Small intestine (tissue), 7 donors: ENCODE measurements at regions not wholly inside any gene's neighbourhood (a gene's known extent, or its start where the extent isn't known, plus 50 kb on each side); places are given as distances from the start of the nearest gene placed in this dataset.

ENCODE experiments used
- DNase-seq, 2 donors: peaks; one replicate each; pipeline versions ENCODE4 v3.0.0 to v3.0.0-alpha.2; 2013
- FAIRE-seq: peaks from 2 replicates; lab custom pipeline; 2012; peaks lifted over from hg19 to GRCh38; lab: Jason Lieb, UNC
- H3K27ac ChIP-seq, 3 donors: one replicate each; pipeline ENCODE4 v1.5.1; 2013; ENCODE audit warnings: low read length in 2 of 3, mild to moderate bottlenecking in 2 of 3, control low read depth in 1 of 3, inconsistent platforms in 1 of 3, low read depth in 1 of 3, moderate library complexity in 1 of 3
- H3K27me3 ChIP-seq, 3 donors: one replicate each; pipeline ENCODE4 v1.6.1; 2013; ENCODE audit warnings: low read length in 3 of 3, inconsistent platforms in 1 of 3; ENCODE audit not compliant: control insufficient read depth in 3 of 3, insufficient read depth in 3 of 3
- H3K36me3 ChIP-seq, 3 donors: one replicate each; pipeline ENCODE4 v1.6.1; 2013; ENCODE audit warnings: low read length in 3 of 3, inconsistent platforms in 1 of 3, low read depth in 1 of 3, mild to moderate bottlenecking in 1 of 3, moderate library complexity in 1 of 3; ENCODE audit not compliant: control insufficient read depth in 3 of 3, insufficient read depth in 2 of 3
- H3K4me1 ChIP-seq, 3 donors: one replicate each; pipeline ENCODE4 v1.6.1; 2013; ENCODE audit warnings: low read length in 2 of 3, inconsistent platforms in 1 of 3, low read depth in 1 of 3, mild to moderate bottlenecking in 1 of 3, moderate library complexity in 1 of 3; ENCODE audit not compliant: control insufficient read depth in 3 of 3, insufficient read depth in 2 of 3
- H3K4me3 ChIP-seq, 3 donors: one replicate each; pipeline ENCODE4 v1.5.1; 2013; ENCODE audit warnings: low read length in 3 of 3, control low read depth in 1 of 3, inconsistent platforms in 1 of 3, low read depth in 1 of 3, mild to moderate bottlenecking in 1 of 3, moderate library complexity in 1 of 3
- H3K9me3 ChIP-seq, 2 donors: one replicate each; pipeline ENCODE4 v1.6.1; 2013; ENCODE audit warnings: low read depth in 1 of 2, low read length in 1 of 2; ENCODE audit not compliant: control insufficient read depth in 2 of 2, insufficient read depth in 1 of 2
- WGBS, 3 donors: extraction: QIAGEN DNeasy Blood & Tissue Kit; methylation state at CpG; one replicate each; pipeline ENCODE4 v1.1.7; 2013; 5-methylcytosine and 5-hydroxymethylcytosine counted together
- donor health status: healthy with polysubstance abuse.
- donor health status: control.
- donor health status: control.
- donor health status: Bipolar disorder and iron deficiency.
- donor health status: healthy.

GRCh38 chr5:141800617-141801016, 77.6 kb downstream of the PCDH1 start:
- FAIRE-seq (no peak), DNase-seq (no peak)
- no peaks in the 10 kb centered on the region for H3K9me3 ChIP-seq
- no peak overlapping the region for H3K27ac ChIP-seq
- no peak overlapping the region for H3K4me3 ChIP-seq
- H3K27me3 ChIP-seq = peaks cover 0 to 26% (median 6%) of the 10 kb centered on the region in 3 donors
- no peaks in the 10 kb centered on the region for H3K36me3 ChIP-seq
- no peaks in the 10 kb centered on the region for H3K4me1 ChIP-seq
- WGBS, 3 donors = 65 to 86% (median 71%) methylated on average over 6 of the region's 6 CpGs

- Histone ChIP-seq H3K36me3 (no peaks in the 10 kb centered on the region), H3K27ac (no peak overlapping the region), H3K4me1 (no peaks in the 10 kb centered on the region), H3K9me3 (no peaks in the 10 kb centered on the region), H3K4me3 (no peak overlapping the region), H3K27me3 (peaks cover 0 to 18% (median 3%) of the 10 kb centered on the region in 3 donors)
- FAIRE-seq (no peak), DNase-seq (no peak)
- 28 to 56% (median 45%) methylated on average over 7 of the region's 7 CpGs for WGBS, 3 donors
Observed at GRCh38 chr5:141799507-141800167, 78.6 kb downstream of the PCDH1 start.

- Histone ChIP-seq H3K27ac (no peak overlapping the region), H3K36me3 (no peaks in the 10 kb centered on the region), H3K4me3 (no peak overlapping the region), H3K9me3 (no peaks in the 10 kb centered on the region), H3K4me1 (no peaks in the 10 kb centered on the region), H3K27me3 (no peaks in the 10 kb centered on the region)
- no peak for DNase-seq
- no peak for FAIRE-seq
- WGBS, 3 donors = 0% methylated on average over 1 of the region's 1 CpG
Observed at GRCh38 chr5:141797425-141797824, 80.8 kb downstream of the PCDH1 start.

GRCh38 chr5:141795421-141795820, 82.8 kb downstream of the PCDH1 start:
- Histone ChIP-seq H3K4me3 (no peak overlapping the region), H3K27ac (no peak overlapping the region), H3K27me3 (no peaks in the 10 kb centered on the region), H3K36me3 (no peaks in the 10 kb centered on the region), H3K4me1 (no peaks in the 10 kb centered on the region), H3K9me3 (no peaks in the 10 kb centered on the region)
- 83 to 92% (median 91%) methylated on average over 5 of the region's 5 CpGs for WGBS, 3 donors
- DNase-seq (no peak), FAIRE-seq (no peak)

- H3K4me1 ChIP-seq = no peaks in the 10 kb centered on the region
- H3K36me3 ChIP-seq = no peaks in the 10 kb centered on the region
- H3K27me3 ChIP-seq = no peaks in the 10 kb centered on the region
- no peak for FAIRE-seq
- WGBS, 3 donors = 72 to 76% (median 74%) methylated on average over 4 of the region's 4 CpGs
- H3K4me3 ChIP-seq = no peak overlapping the region
- no peak overlapping the region for H3K27ac ChIP-seq
- DNase-seq = no peak
- no peaks in the 10 kb centered on the region for H3K9me3 ChIP-seq
Observed at GRCh38 chr5:141793881-141794280, 84.3 kb downstream of the PCDH1 start.

- no peaks in the 10 kb centered on the region for H3K9me3 ChIP-seq
- FAIRE-seq (no peak), DNase-seq (no peak)
- 77 to 80% (median 78%) methylated on average over 3 of the region's 3 CpGs for WGBS, 3 donors
- no peak overlapping the region for H3K4me3 ChIP-seq
- H3K4me1 ChIP-seq = no peaks in the 10 kb centered on the region
- H3K27me3 ChIP-seq = no peaks in the 10 kb centered on the region
- no peaks in the 10 kb centered on the region for H3K36me3 ChIP-seq
- no peak overlapping the region for H3K27ac ChIP-seq
Observed at GRCh38 chr5:141793403-141793802, 84.8 kb downstream of the PCDH1 start.

- 82 to 88% (median 83%) methylated on average over 3 of the region's 3 CpGs for WGBS, 3 donors
- H3K36me3 ChIP-seq = no peaks in the 10 kb centered on the region
- H3K4me3 ChIP-seq = no peak overlapping the region
- no peaks in the 10 kb centered on the region for H3K27me3 ChIP-seq
- no peaks in the 10 kb centered on the region for H3K9me3 ChIP-seq
- no peak for DNase-seq
- no peak overlapping the region for H3K27ac ChIP-seq
- peaks cover 0 to 4% (median 0%) of the 10 kb centered on the region in 3 donors for H3K4me1 ChIP-seq
- FAIRE-seq = no peak
Observed at GRCh38 chr5:141790630-141791029, 87.6 kb downstream of the PCDH1 start.

- Histone ChIP-seq H3K36me3 (no peaks in the 10 kb centered on the region), H3K4me1 (peaks cover 0 to 17% (median 2%) of the 10 kb centered on the region in 3 donors), H3K27ac (no peak overlapping the region), H3K4me3 (no peak overlapping the region), H3K27me3 (no peaks in the 10 kb centered on the region), H3K9me3 (no peaks in the 10 kb centered on the region)
- DNase-seq = peak in 1 of 2 donors; percentile 30
- WGBS, 3 donors = 57 to 68% (median 62%) methylated on average over 5 of the region's 5 CpGs
- FAIRE-seq = no peak
Observed at GRCh38 chr5:141789330-141789729, 88.9 kb downstream of the PCDH1 start.
